ENCODE measurements at regions not wholly inside any gene's neighbourhood (a gene's known extent, or its start where the extent isn't known, plus 50 kb on each side); places are given as distances from the start of the nearest gene placed in this dataset.
"Not testable (repeated sequence)": the region's sequence is repeated elsewhere in the genome, so short reads cannot be mapped to it uniquely, and the experiment has no call there.

DNA sequence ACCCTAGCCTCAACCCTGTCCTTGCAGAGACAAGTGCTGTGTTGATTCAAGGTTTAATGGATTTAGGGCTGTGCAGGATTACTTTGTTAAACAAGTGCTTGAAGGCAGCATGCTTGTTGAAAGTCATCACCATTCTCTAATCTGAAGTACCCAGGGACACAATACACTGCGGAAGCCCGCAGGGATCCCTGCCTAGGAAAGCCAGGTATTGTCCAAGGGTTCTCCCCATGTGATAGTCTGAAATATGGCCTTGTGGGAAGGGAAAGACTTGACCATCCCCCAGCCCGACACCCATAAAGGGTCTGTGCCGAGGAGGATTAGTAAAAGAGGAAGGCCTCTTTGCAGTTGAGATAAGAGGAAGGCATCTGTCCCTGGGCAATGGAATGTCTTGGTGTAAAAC, 118.9 kb downstream of the ZNF486 start:
- H3K27ac Mint-ChIP-seq, H3K4me1 Mint-ChIP-seq, H3K27me3 Mint-ChIP-seq, H3K36me3 Mint-ChIP-seq, H3K9me3 Mint-ChIP-seq, H3K4me3 Mint-ChIP-seq: not testable (repeated sequence)

DNA sequence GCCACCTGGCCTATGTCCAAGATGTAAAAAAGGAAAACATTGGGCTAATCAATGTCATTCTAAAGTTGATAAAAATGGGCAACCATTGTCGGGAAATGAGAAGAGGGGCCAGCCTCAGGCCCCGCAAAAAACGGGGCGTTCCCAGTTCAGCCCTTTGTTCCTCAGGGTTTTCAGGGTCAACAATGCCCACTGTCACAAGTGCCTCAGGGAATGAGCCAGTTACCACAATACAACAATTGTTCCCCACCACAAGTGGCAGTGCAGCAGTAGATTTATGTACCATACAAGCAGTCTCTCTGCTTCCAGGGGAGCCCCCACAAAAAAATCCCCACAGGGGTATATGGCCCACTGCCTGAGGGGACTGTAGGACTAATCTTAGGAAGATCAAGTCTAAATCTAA, 112.5 kb downstream of the ZNF486 start:
- no peaks in the 10 kb centered on the region for H3K27me3 Mint-ChIP-seq
- no peaks in the 10 kb centered on the region for H3K36me3 Mint-ChIP-seq
- H3K27ac Mint-ChIP-seq = no peak overlapping the region
- H3K9me3 Mint-ChIP-seq = peaks cover 4% of the 10 kb centered on the region
- H3K4me3 Mint-ChIP-seq = no peak overlapping the region
- no peaks in the 10 kb centered on the region for H3K4me1 Mint-ChIP-seq

DNA sequence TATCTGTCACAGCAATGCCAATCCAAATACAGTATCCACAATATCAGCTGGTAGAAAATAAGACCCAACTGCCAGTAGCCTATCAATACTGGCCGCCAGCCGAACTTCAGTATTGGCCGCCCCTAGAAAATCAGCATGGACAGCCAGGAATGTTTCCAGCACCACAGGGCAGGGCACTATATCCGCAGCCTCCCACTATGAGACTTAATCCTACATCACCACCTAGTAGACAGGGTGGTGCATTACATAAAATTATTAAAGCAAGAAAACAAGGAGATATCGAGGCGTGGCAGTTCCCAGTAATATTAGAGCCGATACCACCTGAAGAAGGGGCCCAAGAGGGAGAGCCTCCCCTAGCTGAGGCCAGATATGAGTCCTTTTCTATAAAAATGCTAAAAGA, 111.3 kb downstream of the ZNF486 start:
- H3K36me3 Mint-ChIP-seq = no peaks in the 10 kb centered on the region
- H3K4me1 Mint-ChIP-seq = no peaks in the 10 kb centered on the region
- H3K27me3 Mint-ChIP-seq = no peaks in the 10 kb centered on the region
- H3K27ac Mint-ChIP-seq = no peak overlapping the region
- no peak overlapping the region for H3K4me3 Mint-ChIP-seq
- peaks cover 4% of the 10 kb centered on the region for H3K9me3 Mint-ChIP-seq

DNA sequence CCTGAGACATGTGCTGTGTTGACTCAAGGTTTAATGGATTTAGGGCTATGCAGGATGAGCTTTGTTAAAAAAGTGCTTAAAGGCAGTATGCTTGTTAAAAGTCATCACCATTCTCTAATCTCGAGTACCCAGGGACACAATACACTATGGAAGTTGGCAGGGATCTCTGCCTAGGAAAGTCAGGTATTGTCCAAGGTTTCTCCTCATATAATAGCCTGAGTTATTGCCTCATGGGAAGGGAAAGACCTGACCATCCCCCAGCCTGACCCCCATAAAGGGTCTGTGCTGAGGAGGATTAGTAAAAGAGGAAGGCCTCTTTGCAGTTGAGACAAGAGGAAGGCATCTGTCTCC, 109.7 kb downstream of the ZNF486 start:
- H3K4me3 Mint-ChIP-seq, H3K27me3 Mint-ChIP-seq, H3K9me3 Mint-ChIP-seq, H3K36me3 Mint-ChIP-seq, H3K27ac Mint-ChIP-seq, H3K4me1 Mint-ChIP-seq: not testable (repeated sequence)

DNA sequence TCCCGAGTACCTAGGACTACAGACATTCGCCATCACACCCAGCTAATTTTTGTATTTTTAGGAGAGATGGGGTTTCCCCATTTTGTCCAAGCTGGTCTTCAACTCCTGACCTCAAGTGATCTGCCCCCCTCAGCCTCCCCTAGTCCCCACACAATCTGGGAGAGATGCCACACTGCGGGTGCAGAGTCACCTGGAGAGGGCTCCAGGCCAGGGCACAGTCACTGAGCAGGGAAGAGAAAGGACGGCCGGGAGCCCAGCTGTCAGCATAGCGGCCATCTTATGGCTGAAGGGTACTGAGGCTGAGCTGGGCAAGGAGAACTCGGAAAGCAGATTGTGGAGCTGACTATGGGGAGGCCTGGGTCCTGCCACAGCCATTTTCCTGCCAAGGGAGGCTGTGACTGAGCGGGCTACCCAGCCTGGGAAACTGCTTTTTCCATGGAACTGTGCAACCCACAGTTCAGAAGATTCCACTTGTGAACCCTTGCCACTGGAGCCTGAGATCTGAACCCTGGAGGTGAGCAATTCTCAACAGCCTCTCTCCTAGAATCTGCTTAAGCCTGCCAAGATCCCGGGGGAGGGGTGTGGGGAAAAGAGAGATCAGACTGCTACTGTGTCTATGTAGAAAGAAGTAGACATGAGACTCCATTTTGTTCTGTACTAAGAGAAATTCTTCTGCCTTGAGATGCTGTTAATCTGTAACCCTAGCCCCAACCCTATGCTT, 109.2 kb downstream of the ZNF486 start:
- no peaks in the 10 kb centered on the region for H3K27me3 Mint-ChIP-seq
- H3K27ac Mint-ChIP-seq = no peak overlapping the region
- no peaks in the 10 kb centered on the region for H3K36me3 Mint-ChIP-seq
- no peaks in the 10 kb centered on the region for H3K4me1 Mint-ChIP-seq
- no peak overlapping the region for H3K4me3 Mint-ChIP-seq
- H3K9me3 Mint-ChIP-seq = no peaks in the 10 kb centered on the region

DNA sequence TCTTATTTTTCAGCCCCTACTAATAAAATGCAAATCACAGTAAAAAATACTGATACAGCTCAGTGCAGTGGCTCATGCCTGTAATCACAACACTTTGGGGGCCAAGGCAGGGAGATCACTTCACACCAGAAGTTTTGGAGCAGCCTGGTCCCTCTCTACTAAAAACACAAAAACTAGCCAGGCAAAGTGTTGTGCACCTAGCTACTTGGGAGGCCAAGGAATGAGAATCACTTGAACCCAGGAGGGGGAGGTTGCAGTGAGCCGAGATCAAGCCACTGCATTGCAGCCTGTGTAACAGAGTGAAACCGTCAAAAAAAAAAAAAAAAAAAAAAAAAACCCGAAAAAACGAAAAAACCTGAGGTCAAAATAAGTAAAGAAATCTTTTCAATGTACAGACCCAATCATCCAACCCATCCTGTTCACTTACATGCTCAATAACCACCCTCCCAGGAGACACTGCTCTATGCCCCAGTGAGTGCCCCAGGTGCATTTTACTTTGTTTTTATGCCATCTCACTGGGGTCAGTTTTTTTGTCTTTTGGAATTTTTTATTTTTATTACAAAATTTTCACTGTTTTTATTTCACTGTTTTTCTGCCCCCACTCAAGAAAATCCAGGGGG, 107.0 kb downstream of the ZNF486 start:
- no peaks in the 10 kb centered on the region for H3K36me3 Mint-ChIP-seq
- H3K27me3 Mint-ChIP-seq = no peaks in the 10 kb centered on the region
- H3K9me3 Mint-ChIP-seq = no peaks in the 10 kb centered on the region
- H3K4me1 Mint-ChIP-seq = no peaks in the 10 kb centered on the region
- H3K27ac Mint-ChIP-seq = no peak overlapping the region
- no peak overlapping the region for H3K4me3 Mint-ChIP-seq

DNA sequence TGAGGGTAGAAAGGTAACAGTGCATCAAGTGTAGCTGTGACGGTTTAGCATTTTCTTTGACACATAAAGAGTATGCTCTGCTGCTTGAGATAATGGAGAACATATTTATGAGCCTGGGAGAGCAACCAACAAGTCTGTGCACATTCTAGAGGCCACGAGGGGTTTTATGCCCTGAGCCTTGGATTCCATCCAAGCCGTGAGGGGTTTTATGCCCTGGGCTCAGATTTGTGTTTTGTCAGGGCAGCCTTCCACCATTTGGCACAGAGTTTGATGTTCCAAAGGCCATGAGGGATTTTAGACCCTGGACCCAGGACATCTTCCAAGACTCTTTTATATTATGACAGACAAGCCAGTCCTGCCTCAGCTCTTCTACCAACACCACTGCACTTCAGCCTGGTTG, 106.4 kb downstream of the ZNF486 start:
- Mint-ChIP-seq H3K36me3 (no peaks in the 10 kb centered on the region), H3K27me3 (no peaks in the 10 kb centered on the region), H3K27ac (no peak overlapping the region), H3K4me3 (no peak overlapping the region), H3K9me3 (no peaks in the 10 kb centered on the region), H3K4me1 (no peaks in the 10 kb centered on the region)

DNA sequence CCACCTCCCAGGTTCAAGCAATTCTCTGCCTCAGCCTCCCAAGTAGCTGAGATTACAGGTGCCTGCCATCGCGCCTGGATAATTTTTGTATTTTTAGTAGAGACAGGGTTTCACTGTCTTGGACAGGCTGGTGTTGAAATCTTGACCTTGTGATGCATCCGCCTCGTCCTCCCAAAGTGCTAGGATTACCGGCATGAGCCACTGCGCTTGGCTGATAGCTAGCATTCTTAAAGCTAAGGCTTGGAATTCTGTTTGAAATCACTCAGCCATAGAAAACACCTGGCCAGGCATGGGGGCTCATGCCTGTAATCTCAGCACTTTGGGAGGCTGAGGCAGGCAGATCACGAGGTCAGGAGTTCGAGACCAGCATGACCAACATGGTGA, 105.6 kb downstream of the ZNF486 start:
- not testable (repeated sequence) for H3K27ac Mint-ChIP-seq, H3K4me3 Mint-ChIP-seq, H3K4me1 Mint-ChIP-seq, H3K9me3 Mint-ChIP-seq, H3K27me3 Mint-ChIP-seq, H3K36me3 Mint-ChIP-seq

DNA sequence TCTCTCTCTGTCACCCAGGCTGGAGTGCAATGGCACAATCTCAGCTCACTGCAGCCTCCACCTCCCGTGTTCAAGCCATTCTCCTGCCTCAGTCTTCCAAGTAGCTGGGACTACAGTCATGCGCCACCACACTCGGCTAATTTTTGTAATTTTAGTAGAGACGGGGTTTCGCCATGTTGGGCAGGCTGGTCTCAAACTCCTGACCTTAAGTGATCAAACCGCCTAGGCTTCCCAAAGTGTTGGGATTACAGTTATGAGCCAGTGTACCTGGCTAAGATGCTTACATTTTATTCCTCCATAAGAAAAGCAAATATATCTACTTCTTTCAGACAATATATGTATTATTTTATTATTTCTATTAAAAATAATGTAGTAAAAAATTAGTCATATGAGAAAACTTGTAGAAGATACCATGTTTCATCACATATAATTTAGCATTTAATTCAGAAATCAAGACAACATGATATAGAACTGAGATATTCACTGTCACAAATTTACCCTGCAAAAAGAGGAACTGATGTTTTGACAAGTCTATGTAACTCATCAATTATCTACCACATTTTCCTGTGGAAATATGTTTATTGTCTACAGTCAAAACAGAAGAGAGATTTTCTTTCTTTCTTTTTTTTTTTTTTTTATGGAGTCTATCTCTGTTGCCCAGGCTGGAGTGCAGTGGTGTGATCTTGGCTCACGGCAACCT, 105.1 kb downstream of the ZNF486 start:
- not testable (repeated sequence) for H3K36me3 Mint-ChIP-seq, H3K4me3 Mint-ChIP-seq, H3K27ac Mint-ChIP-seq, H3K9me3 Mint-ChIP-seq, H3K27me3 Mint-ChIP-seq, H3K4me1 Mint-ChIP-seq

DNA sequence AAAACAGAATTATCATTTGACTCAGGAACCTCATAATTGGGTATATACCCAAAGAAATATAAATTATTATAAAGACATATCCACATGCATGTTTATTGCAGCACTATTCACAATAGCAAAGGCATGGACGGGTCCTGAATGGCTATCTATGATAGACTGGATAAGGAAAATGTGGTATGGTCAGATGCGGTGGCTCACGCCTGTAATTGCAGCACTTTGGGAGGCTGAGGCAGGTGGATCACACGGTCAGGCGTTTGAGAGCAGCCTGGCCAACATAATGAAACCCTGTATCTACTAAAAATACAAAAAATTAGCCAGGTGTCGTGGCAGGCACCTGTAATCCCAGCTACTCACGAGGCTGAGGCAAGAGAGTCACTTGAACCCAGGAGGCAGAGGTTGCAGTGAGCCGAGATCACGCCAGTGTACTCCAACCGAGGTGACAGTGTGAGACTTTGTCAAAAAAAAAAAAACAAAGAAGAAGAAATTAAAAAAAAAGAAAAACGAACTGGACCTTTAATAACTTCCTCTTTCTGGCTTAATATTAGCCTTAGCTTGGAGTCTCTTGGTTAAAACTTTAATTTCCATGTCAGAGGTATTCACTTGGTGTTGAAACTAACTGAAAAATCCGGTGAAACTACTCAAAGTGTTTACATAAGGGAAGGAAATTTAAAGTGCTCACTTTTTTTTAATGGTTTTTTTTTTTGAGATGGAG, 104.4 kb downstream of the ZNF486 start:
- no peak overlapping the region for H3K27ac Mint-ChIP-seq
- H3K9me3 Mint-ChIP-seq = no peaks in the 10 kb centered on the region
- no peak overlapping the region for H3K4me3 Mint-ChIP-seq

DNA sequence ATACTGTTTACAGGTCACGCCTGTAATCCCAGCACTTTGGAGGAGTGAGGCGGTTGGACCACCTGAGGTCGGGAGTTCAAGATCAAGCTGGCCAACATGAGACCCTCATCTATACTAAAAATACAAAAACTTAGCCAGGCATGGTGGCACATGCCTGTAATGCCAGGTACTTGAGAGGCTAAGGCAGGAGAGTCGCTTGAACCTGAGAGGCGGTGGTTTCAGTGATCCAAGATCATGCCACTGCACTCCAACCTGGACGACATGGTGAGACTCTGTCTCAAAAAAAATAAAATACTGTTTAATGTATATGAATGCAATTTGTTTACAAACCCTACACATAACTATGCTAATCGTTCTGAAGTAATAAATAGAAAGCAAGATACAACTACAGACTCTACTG, 102.4 kb downstream of the ZNF486 start:
- no peaks in the 10 kb centered on the region for H3K4me1 Mint-ChIP-seq
- H3K27me3 Mint-ChIP-seq = peaks cover 1% of the 10 kb centered on the region
- H3K27ac Mint-ChIP-seq = no peak overlapping the region
- H3K4me3 Mint-ChIP-seq = no peak overlapping the region
- H3K36me3 Mint-ChIP-seq = no peaks in the 10 kb centered on the region
- H3K9me3 Mint-ChIP-seq = no peaks in the 10 kb centered on the region

More for the DNA sequence above, 104.4 kb downstream of the ZNF486 start:
- no peaks in the 10 kb centered on the region for H3K36me3 Mint-ChIP-seq
- H3K27me3 Mint-ChIP-seq = peaks cover 1% of the 10 kb centered on the region
- no peaks in the 10 kb centered on the region for H3K4me1 Mint-ChIP-seq

DNA sequence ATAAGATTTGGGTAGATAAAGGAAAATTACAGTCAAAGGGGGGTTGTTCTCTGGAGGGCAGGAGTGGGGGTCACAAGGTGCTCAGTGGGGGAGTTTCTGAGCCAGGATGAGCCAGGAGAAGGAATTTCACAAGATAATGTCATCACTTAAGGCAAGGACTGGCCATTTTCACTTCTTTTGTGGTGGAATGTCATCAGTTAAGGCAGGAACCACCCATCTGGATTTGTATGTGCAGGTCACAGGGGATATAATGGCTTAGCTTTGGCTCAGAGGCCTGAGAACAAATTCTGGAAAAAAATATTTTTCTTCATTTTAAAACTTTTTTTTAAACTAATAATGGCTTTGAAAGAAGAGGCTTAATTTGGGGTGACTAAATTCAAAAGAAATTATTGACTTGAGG, 94.5 kb downstream of the ZNF486 start:
- peaks cover 20% of the 10 kb centered on the region for H3K27me3 Mint-ChIP-seq
- H3K4me3 Mint-ChIP-seq, H3K9me3 Mint-ChIP-seq, H3K36me3 Mint-ChIP-seq, H3K27ac Mint-ChIP-seq, H3K4me1 Mint-ChIP-seq: not testable (repeated sequence)

DNA sequence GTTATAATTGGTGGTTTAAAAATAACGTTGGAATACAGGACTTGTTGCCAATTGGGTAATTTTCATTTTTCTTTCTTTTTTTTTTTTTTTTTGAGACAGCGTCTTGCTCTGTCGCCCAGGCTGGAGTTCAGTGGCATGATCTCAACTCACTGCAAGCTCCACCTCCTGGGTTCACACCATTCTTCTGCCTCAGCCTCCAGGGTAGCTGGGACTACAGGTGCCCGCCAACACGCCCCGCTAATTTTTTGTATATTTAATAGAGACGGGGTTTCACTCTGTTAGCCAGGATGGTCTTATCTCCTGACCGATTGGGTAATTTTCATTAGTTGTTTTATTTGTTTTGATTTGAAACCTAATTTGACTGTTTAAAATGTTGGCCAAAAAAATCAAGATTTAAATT, 93.7 kb downstream of the ZNF486 start:
- H3K4me1 Mint-ChIP-seq, H3K4me3 Mint-ChIP-seq, H3K27ac Mint-ChIP-seq, H3K9me3 Mint-ChIP-seq, H3K36me3 Mint-ChIP-seq: not testable (repeated sequence)
- peaks cover 20% of the 10 kb centered on the region for H3K27me3 Mint-ChIP-seq

DNA sequence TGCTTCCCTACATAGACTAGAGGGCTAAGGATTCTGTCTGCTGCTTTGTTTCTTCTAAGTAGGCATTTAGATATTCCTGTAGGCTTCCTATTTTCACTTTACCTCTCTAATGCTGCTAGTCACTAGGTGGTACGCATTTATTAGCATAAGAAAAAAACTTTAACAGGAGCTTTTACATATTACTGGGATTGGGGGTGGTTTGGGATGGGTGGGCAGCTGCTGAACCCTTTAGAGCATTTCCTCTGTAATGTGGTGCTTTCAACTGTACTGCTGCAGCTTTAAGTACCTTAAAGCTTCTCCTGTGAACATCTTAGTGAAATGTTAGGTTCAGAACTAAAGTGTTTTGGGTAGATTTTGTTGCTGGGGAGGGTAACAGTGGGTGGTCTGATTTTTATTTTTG, 92.6 kb downstream of the ZNF486 start:
- Mint-ChIP-seq H3K27ac (no peak overlapping the region), H3K4me3 (no peak overlapping the region), H3K4me1 (no peaks in the 10 kb centered on the region), H3K9me3 (peaks cover 8% of the 10 kb centered on the region), H3K36me3 (peaks cover 2% of the 10 kb centered on the region), H3K27me3 (peaks cover 20% of the 10 kb centered on the region)

DNA sequence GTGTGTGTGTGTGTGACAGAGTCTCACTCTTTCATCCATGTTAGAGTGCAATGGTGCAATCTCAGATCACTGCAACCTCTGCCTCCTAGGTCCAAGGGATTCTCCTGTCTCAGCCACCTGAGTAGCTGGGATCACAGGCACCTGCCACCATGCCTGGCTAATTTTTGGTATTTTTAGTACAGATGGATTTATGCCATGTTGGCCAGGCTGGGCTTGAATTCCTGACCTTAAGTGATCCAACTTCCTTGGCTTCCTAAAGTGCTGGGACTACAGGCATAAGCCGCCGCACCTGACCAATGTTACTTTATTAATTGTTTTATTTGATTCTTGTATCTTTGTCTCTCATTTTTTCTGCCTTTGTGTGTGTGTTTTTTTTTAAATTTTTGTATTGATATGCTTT, 89.6 kb downstream of the ZNF486 start:
- Mint-ChIP-seq H3K4me3 (no peak overlapping the region), H3K27ac (no peak overlapping the region), H3K36me3 (no peaks in the 10 kb centered on the region), H3K4me1 (no peaks in the 10 kb centered on the region), H3K9me3 (peaks cover 4% of the 10 kb centered on the region), H3K27me3 (peaks cover 13% of the 10 kb centered on the region)

DNA sequence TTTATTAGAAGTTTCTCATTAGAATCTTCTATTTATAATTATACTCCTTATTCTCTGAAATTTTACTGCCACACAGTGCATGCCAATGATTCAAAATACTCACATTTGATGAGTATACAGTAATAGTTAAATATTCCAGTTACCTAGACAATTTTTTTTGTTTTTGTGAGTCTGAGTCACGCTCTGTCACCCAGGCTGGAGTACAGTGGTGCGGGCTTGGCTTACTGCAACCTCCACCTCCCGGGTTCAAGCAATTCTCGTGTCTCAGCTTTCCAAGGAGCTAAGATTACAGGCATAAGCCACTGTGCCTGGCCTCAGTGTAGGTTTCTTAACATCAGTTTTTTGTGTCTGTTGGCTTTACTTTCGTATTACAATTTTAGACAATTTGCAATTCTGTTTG, 87.1 kb downstream of the ZNF486 start:
- Mint-ChIP-seq H3K27ac (no peak overlapping the region), H3K9me3 (no peaks in the 10 kb centered on the region), H3K4me3 (no peak overlapping the region)

More for the DNA sequence above, 87.1 kb downstream of the ZNF486 start:
- Mint-ChIP-seq H3K36me3 (no peaks in the 10 kb centered on the region), H3K4me1 (no peaks in the 10 kb centered on the region), H3K27me3 (peaks cover 1% of the 10 kb centered on the region)

Data from activated naive CD4-positive, alpha-beta T cell treated with anti-CD3 and anti-CD28 coated beads, Interleukin-2, amount 50 U/mL, for 24 hours (primary cell).